ENCODE measurements at regions not wholly inside any gene's neighbourhood (a gene's known extent, or its start where the extent isn't known, plus 50 kb on each side); places are given as distances from the start of the nearest gene placed in this dataset.
A peak's percentile ranks its signal among the peaks of the same experiment; 100 is the strongest.

- DNase-seq, result no peak
Measured at GRCh38 chr5:164934561-164934960, 1429.1 kb downstream of the MAT2B start.

DNA sequence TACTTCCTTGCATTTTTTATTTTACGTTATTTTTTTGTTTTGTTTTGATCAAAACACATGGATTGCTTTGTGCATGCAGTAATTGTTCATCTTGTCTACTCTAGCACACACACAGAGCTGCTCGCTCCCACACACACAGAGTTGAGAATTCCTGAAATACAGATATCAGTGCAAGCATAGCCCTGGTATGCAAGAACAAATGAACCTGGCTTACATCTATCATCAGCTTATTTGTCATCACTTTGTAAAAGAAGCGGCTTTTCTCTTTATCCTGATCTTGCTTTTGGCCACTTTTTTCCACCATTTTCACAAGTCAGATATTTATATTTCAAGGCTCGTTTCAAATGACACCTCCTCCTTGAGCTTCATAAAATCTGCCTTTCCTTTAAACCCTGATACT, 1435.7 kb downstream of the MAT2B start:
- no peak for DNase-seq

GRCh38 chr5:164950927-164951326, 1445.5 kb downstream of the MAT2B start:
- DNase-seq, result no peak

DNA sequence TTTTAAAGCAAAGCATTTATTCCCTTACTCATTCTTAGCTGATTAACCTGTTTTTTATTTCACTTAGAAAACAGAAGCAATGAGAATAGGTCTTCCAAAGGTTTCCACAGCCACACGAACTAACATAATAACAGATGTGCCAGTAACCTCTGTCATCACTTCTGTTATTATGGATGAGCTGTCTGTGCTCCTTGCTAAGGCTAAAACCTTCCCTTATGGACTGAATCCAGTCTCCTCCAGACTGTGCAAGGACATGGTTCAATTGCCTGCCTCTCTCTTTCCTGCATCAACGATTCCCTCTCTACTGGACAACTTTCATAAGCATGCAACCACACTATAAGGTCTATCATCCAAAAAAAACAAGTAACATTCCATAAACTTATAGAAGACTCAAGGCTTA, 1446.2 kb downstream of the MAT2B start:
- DNase-seq, result no peak

DNA sequence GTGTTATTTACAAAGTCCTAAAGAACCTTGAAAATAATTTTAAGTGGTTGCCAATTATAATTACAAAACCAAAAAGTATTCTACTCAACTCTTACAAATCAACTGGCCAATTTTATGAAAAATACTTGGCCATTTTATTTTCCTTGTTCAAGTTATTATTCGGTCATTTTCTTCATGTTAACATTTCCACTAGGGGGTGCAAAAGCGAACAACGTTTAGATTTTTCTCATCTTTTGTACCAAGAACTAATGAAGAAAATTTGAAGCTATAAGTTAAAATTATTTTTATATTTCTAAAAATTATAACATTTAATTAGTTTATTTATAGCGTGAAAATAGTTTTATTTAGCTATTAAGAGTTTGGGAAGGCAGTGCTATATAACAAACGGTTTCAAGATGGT, 1453.3 kb downstream of the MAT2B start:
- no peak for DNase-seq

DNA sequence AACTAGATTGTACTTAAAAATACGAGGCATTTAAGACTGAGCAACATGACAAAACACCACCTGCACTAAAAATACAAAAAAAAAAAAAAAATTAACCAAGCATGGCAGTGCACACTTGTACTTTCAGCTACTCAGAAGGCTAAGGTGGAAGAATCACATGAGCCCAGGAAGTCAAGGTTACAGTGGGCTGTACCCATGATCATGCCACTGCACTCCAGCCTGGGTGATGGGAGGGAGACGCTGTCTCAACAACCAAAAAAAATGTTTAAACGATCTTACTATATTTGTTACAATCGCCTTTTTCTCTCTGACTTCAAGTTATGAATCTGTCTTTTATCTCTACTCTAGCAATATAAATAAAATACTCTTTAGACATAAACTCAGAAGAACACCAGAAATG, 1454.3 kb downstream of the MAT2B start:
- no peak for DNase-seq

DNA sequence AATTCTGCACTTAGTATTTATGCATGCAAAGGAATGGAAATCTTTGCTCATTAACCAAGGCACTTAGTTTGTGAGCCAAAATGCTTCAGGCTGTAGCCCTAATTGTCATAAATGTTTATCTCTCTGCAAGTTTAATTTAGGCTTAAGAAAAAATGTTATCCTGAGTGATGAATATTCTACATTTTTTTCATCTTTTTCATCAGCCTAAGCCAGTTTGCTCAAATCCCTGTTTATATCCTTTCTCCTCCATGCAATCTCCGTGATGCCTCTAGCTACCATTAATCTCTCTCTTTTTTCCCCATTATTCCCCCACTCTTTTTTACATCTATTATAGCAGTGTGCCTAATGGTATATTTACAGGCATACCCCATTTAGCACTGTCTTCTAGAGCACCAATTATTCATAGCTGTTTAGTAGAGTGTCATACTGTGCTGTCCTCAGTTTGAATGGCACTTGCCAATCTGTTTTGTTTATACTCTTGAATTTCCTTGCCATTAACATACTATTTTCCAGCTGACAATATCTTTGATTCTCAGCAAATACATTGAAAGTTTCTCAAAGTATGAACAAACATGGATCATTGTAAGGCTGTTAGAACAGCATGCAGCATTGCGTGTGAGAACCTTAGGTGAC, 1457.0 kb downstream of the MAT2B start:
- DNase-seq, result no peak

GRCh38 chr5:164966611-164967010, 1461.2 kb downstream of the MAT2B start:
- DNase-seq, result no peak

GRCh38 chr5:164967354-164967753, 1461.9 kb downstream of the MAT2B start:
- DNase-seq, result no peak

GRCh38 chr5:164972973-164973372, 1467.6 kb downstream of the MAT2B start:
- DNase-seq, result no peak

GRCh38 chr5:164975986-164976385, 1470.6 kb downstream of the MAT2B start:
- no peak for DNase-seq

- DNase-seq, result no peak
Measured at GRCh38 chr5:164980480-164980879, 1475.1 kb downstream of the MAT2B start.

- no peak for DNase-seq
Measured at GRCh38 chr5:164998142-164998541, 1492.7 kb downstream of the MAT2B start.

DNA sequence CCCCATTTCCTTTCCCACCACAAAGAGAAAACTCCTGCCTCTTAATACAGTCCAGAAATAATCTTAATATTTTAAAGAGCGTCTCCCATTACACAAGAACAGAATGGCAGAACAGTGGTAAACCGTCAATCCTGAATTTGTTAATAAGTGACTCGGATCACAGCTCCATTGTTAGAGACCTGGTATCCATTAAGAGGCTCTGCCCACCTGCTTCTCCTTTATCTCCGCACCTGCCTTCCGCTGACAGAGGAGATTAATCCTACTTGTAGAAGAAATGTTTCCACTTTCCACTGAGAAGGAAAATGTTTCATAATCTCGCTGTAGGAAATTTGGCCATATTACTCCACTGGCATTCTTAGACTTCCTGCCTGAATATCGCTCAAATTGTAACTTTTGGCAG, 1493.2 kb downstream of the MAT2B start:
- DNase-seq, result no peak

DNA sequence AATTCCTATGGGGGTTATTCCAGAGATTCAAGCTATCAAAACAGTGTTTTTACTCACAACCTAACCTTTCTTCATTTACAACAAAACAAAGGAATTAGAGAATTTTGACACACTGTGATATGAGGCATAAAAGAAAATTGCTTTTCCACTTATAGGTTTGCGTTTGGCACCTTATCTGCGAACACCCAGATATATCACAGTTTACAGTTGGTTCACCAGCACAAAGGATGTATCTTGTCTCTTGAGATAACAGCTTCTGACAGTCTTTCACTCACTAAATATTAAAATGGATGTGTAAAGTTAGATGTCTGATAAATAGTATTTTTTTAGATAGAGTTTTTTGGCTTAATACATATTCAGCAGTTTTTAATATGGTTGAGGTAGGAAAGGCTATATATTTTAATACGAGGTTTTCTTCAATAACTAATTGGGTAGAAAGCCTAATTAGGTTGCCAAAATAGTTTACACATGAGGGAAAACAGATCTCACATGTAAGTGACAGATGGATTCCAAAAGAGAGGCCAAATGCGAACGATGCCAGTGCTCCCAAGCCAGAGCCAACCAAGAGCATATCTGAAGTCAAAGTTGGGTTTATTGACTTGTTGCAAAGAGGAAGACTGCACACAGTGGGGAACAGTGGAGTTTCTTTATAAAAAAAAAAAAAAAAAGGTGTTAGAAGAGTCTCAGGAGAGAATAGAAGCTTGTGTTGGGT, 1495.2 kb downstream of the MAT2B start:
- DNase-seq, result no peak

DNA sequence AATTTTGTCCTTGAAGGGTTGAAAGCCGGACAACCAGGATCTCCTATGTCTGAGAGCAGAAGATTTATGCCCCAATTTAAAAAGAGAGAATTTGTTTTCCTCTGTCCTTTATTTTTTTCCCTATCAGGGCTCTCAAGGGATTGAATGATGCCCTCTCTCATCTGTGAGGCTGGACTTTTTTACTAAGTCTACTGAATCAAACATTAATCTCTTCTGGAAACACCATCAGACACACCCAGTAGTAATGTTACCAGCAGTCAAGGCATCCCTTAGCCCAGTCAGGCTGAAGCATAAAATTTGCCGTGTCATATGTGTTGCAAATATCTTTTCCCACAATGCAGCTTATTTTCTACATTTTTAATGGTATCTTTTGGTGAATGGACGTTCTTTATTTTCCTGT, 1497.9 kb downstream of the MAT2B start:
- no peak for DNase-seq

DNA sequence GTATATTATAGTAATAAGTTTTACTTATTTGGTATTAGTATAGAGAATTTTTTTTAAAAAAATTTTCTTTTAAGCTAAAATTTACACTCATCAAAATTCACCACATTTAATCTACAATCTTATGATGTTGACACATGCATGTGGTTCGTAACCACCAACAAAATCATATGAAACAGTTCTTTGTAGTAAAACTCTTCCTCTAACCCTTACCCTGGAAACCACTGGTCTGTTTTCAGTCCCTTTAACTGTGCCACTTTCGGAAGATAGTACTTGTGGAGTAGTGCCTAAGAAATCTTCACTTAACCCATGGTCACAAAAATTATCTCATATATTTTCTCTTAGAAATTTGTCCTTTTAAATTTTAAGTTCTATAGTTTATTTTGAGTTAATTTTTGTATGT, 1498.8 kb downstream of the MAT2B start:
- DNase-seq, result no peak

GRCh38 chr5:165014439-165014838, 1509.0 kb downstream of the MAT2B start:
- no peak for DNase-seq

- DNase-seq, result no peak
Measured at GRCh38 chr5:165015126-165015525, 1509.7 kb downstream of the MAT2B start.

GRCh38 chr5:165015547-165015946, 1510.1 kb downstream of the MAT2B start:
- DNase-seq, result no peak

- DNase-seq, result no peak
Measured at GRCh38 chr5:165026971-165027370, 1521.6 kb downstream of the MAT2B start.

DNA sequence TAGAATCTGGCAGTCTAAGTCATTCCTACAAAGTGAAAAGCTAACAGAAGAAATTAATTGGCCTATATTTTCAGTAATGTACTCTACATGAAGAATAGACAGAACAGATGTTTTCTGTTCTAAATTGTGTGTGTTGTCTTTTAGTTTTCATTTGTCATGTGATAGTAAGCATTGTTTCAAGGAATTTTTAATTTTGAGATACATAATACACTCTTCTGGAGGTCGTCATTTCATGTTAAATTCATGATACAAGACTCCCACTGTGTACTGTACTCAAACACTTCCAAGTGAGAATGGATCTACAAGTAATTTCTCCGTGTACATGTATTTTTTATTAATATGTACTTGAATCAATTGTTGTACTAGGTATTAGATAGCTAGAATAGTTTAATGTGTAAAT, 1522.9 kb downstream of the MAT2B start:
- no peak for DNase-seq

GRCh38 chr5:165029099-165029870, 1523.9 kb downstream of the MAT2B start:
- DNase-seq, result peak; percentile 15

DNA sequence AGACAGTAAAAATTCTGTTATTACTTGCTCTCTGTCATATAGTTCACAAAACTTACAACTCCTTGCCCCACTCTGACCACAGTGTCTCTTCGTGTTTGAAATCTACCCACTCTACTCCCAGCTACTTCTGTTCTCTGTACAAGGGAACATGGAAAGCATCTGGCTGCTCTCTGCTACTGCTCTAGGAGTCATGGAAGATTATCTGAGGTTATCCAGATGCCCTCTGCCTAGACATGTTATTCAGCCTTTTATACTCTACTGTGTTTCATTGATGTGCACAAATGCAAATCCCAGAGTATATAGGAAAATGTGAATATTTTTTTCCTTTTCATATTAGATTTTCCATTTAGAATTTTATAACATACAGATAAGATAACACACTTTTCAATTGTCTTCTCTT, 1525.6 kb downstream of the MAT2B start:
- DNase-seq, result no peak
